ENCODE measurements at regions not wholly inside any gene's neighbourhood (a gene's known extent, or its start where the extent isn't known, plus 50 kb on each side); places are given as distances from the start of the nearest gene placed in this dataset.

GRCh38 chr5:92904021-92904420 is 677.0 kb downstream of the NR2F1-AS1 start:
- DNase-seq, result no peak
- ChIA-PET CTCF (interaction anchor here (0.8 kb wide), 1 partner anchor 15 kb away, joined by 3 read pairs; no protein-coding TSS in a partner anchor), POLR2A (no interaction called here)
- no peaks in the 10 kb centered on the region for H3K9me3 Mint-ChIP-seq
- no peak overlapping the region for H3K4me3 Mint-ChIP-seq
- H3K27ac Mint-ChIP-seq, result no peak overlapping the region
- H3K27me3 Mint-ChIP-seq, result no peaks in the 10 kb centered on the region
- H3K4me1 Mint-ChIP-seq, result no peaks in the 10 kb centered on the region
- no peaks in the 10 kb centered on the region for H3K36me3 Mint-ChIP-seq (ENCODE audit: low read depth)

GRCh38 chr5:92899611-92900010 is 681.4 kb downstream of the NR2F1-AS1 start:
- Mint-ChIP-seq H3K36me3 (ENCODE audit: low read depth) (no peaks in the 10 kb centered on the region), H3K9me3 (no peaks in the 10 kb centered on the region), H3K4me1 (no peaks in the 10 kb centered on the region), H3K4me3 (no peak overlapping the region), H3K27me3 (no peaks in the 10 kb centered on the region), H3K27ac (no peak overlapping the region)
- DNase-seq, result no peak
- ChIA-PET CTCF (interaction anchor here (1.2 kb wide), 1 partner anchor 10 kb away, joined by 4 read pairs; no protein-coding TSS in a partner anchor), POLR2A (no interaction called here)

DNA sequence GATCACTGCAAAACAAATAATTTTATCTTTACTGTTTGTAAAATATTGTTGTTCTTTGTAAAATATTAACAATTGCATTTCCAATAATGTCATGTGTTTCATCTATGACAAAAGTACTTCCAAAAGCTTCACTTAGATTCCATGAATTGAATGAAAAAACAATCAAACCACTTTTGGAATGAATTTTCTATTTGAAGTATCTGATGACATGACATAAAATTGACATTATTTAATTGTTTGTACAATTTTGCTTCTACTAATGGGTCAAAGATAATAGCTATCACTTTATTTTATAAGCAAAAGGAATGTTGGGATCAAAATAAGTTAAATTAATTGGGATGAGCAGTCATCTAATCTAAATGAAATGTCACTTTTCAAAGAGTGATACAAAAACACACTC is 684.3 kb downstream of the NR2F1-AS1 start:
- H3K27me3 Mint-ChIP-seq, result no peaks in the 10 kb centered on the region
- no peak overlapping the region for H3K27ac Mint-ChIP-seq
- H3K4me1 Mint-ChIP-seq, result no peaks in the 10 kb centered on the region
- CTCF ChIA-PET, result no interaction called here
- H3K9me3 Mint-ChIP-seq, result no peaks in the 10 kb centered on the region
- no peak overlapping the region for H3K4me3 Mint-ChIP-seq
- DNase-seq, result no peak
- H3K36me3 Mint-ChIP-seq (ENCODE audit: low read depth), result no peaks in the 10 kb centered on the region
- POLR2A ChIA-PET, result no interaction called here

GRCh38 chr5:92890841-92891244 is 690.2 kb downstream of the NR2F1-AS1 start:
- H3K4me3 Mint-ChIP-seq, result no peak overlapping the region
- no peak for DNase-seq
- no peaks in the 10 kb centered on the region for H3K36me3 Mint-ChIP-seq (ENCODE audit: low read depth)
- H3K4me1 Mint-ChIP-seq, result no peaks in the 10 kb centered on the region
- no peak overlapping the region for H3K27ac Mint-ChIP-seq
- H3K9me3 Mint-ChIP-seq, result no peaks in the 10 kb centered on the region
- H3K27me3 Mint-ChIP-seq, result no peaks in the 10 kb centered on the region
- ChIA-PET CTCF (no interaction called here), POLR2A (no interaction called here)

- Mint-ChIP-seq H3K4me1 (no peaks in the 10 kb centered on the region), H3K9me3 (no peaks in the 10 kb centered on the region), H3K27ac (no peak overlapping the region), H3K36me3 (ENCODE audit: low read depth) (no peaks in the 10 kb centered on the region), H3K27me3 (no peaks in the 10 kb centered on the region), H3K4me3 (no peak overlapping the region)
- POLR2A ChIA-PET, result no interaction called here
- no peak for DNase-seq
- CTCF ChIA-PET, result interaction anchor here (1.1 to 1.4 kb wide), 2 partner anchors 10 to 15 kb away, joined by 3 to 4 read pairs; no protein-coding TSS in a partner anchor
Observed at GRCh38 chr5:92889140-92889539, 691.9 kb downstream of the NR2F1-AS1 start.

DNA sequence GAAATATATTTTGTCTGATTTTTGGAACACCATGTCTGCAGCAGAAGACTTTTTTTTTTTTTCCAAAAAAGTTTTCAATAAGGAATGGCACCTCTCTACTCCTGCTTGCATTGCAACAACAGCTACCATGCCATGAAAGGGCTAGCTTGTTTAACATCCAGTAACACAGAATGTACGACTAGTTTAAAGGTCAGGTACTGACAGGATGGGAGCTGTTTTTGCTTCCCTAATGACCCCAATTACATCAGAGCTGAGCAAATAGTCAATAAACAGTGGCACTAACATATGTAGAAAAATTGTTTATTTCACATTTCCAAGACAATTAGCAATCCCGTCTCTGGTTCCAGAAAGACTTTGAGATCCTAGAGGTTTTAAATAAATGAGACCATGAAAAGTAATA is 693.8 kb downstream of the NR2F1-AS1 start:
- CTCF ChIA-PET, result interaction anchor here (0.7 kb wide), 1 partner anchor 43 kb away, joined by 4 read pairs; no protein-coding TSS in a partner anchor
- no peaks in the 10 kb centered on the region for H3K4me1 Mint-ChIP-seq
- no peaks in the 10 kb centered on the region for H3K27me3 Mint-ChIP-seq
- POLR2A ChIA-PET, result no interaction called here
- no peak for DNase-seq
- H3K27ac Mint-ChIP-seq, result no peak overlapping the region
- no peaks in the 10 kb centered on the region for H3K36me3 Mint-ChIP-seq (ENCODE audit: low read depth)
- H3K9me3 Mint-ChIP-seq, result no peaks in the 10 kb centered on the region
- no peak overlapping the region for H3K4me3 Mint-ChIP-seq

- ChIA-PET CTCF (interaction anchor here (0.7 kb wide), 1 partner anchor 44 kb away, joined by 4 read pairs; no protein-coding TSS in a partner anchor), POLR2A (no interaction called here)
- no peaks in the 10 kb centered on the region for H3K36me3 Mint-ChIP-seq (ENCODE audit: low read depth)
- H3K9me3 Mint-ChIP-seq, result no peaks in the 10 kb centered on the region
- H3K27me3 Mint-ChIP-seq, result no peaks in the 10 kb centered on the region
- no peak overlapping the region for H3K27ac Mint-ChIP-seq
- H3K4me1 Mint-ChIP-seq, result no peaks in the 10 kb centered on the region
- DNase-seq, result no peak
- H3K4me3 Mint-ChIP-seq, result no peak overlapping the region
Observed at GRCh38 chr5:92886751-92887150, 694.3 kb downstream of the NR2F1-AS1 start.

DNA sequence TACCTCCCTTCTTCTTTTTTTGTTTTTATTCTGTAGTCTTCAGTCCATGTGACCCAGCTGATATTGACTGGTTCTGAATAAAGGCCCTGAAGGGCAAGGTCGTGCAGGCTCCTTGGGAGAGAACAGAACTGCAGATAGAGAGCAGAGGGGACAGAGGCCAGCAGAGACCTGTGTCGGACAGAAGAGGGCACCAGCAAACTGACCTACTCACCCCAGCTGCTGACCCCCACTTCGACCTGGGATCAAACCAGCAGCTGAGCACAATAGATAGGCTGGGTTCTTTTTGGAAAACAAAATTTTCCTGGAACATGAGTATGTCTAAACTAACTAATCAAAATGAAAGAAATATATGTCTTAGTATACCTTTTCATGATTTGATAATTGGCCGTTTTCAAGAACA is 695.1 kb downstream of the NR2F1-AS1 start:
- no peak for DNase-seq
- CTCF ChIA-PET, result no interaction called here
- Mint-ChIP-seq H3K9me3 (no peaks in the 10 kb centered on the region), H3K27me3 (no peaks in the 10 kb centered on the region), H3K36me3 (ENCODE audit: low read depth) (no peaks in the 10 kb centered on the region), H3K4me1 (no peaks in the 10 kb centered on the region), H3K4me3 (no peak overlapping the region), H3K27ac (no peak overlapping the region)
- POLR2A ChIA-PET, result no interaction called here

GRCh38 chr5:92884469-92884868 is 696.5 kb downstream of the NR2F1-AS1 start:
- no peak for DNase-seq
- Mint-ChIP-seq H3K4me1 (no peaks in the 10 kb centered on the region), H3K36me3 (ENCODE audit: low read depth) (no peaks in the 10 kb centered on the region), H3K9me3 (no peaks in the 10 kb centered on the region), H3K27ac (no peak overlapping the region), H3K27me3 (no peaks in the 10 kb centered on the region), H3K4me3 (no peak overlapping the region)
- ChIA-PET CTCF (no interaction called here), POLR2A (no interaction called here)

GRCh38 chr5:92879806-92880543 is 701.0 kb downstream of the NR2F1-AS1 start:
- H3K4me3 Mint-ChIP-seq, result no peak overlapping the region
- ChIA-PET CTCF (no interaction called here), POLR2A (no interaction called here)
- H3K9me3 Mint-ChIP-seq, result peaks cover 9% of the 10 kb centered on the region
- no peaks in the 10 kb centered on the region for H3K4me1 Mint-ChIP-seq
- no peak overlapping the region for H3K27ac Mint-ChIP-seq
- DNase-seq, result no peak
- H3K27me3 Mint-ChIP-seq, result no peaks in the 10 kb centered on the region
- H3K36me3 Mint-ChIP-seq (ENCODE audit: low read depth), result no peaks in the 10 kb centered on the region

- H3K36me3 Mint-ChIP-seq (ENCODE audit: low read depth), result no peaks in the 10 kb centered on the region
- no peaks in the 10 kb centered on the region for H3K27me3 Mint-ChIP-seq
- no peaks in the 10 kb centered on the region for H3K4me1 Mint-ChIP-seq
- peaks cover 13% of the 10 kb centered on the region for H3K9me3 Mint-ChIP-seq
- ChIA-PET POLR2A (no interaction called here), CTCF (no interaction called here)
- H3K27ac Mint-ChIP-seq, result no peak overlapping the region
- H3K4me3 Mint-ChIP-seq, result no peak overlapping the region
- DNase-seq, result no peak
Observed at GRCh38 chr5:92874790-92875189, 706.2 kb downstream of the NR2F1-AS1 start.

- Mint-ChIP-seq H3K4me3 (no peak overlapping the region), H3K27ac (no peak overlapping the region), H3K27me3 (no peaks in the 10 kb centered on the region), H3K4me1 (no peaks in the 10 kb centered on the region), H3K9me3 (peaks cover 3% of the 10 kb centered on the region), H3K36me3 (ENCODE audit: low read depth) (no peaks in the 10 kb centered on the region)
- ChIA-PET CTCF (no interaction called here), POLR2A (no interaction called here)
- DNase-seq, result no peak
Observed at GRCh38 chr5:92868442-92868841, 712.6 kb downstream of the NR2F1-AS1 start.

DNA sequence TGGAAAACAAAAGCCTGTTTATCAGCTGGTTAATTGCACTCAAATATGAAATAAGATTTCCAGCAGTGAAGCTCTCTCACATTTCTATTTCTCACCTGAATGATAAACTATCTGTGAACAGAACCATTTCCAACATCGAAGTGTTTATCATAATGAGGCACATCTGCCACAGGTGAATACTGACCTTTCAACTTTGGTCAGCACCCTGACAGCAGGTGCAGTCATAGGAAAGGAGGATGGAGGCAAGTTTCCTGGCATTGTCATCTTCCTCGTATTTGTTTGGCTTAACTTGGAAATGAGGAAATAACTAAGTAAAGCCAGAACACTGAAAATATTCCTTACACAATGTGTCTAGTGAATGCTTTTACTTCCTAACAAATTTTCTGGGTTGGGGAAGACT is 716.4 kb downstream of the NR2F1-AS1 start:
- Mint-ChIP-seq H3K4me1 (no peaks in the 10 kb centered on the region), H3K36me3 (ENCODE audit: low read depth) (no peaks in the 10 kb centered on the region), H3K9me3 (peaks cover 3% of the 10 kb centered on the region), H3K4me3 (no peak overlapping the region), H3K27me3 (no peaks in the 10 kb centered on the region), H3K27ac (no peak overlapping the region)
- ChIA-PET CTCF (no interaction called here), POLR2A (no interaction called here)
- no peak for DNase-seq

GRCh38 chr5:92863666-92864065 is 717.4 kb downstream of the NR2F1-AS1 start:
- no peak for DNase-seq
- Mint-ChIP-seq H3K9me3 (peaks cover 3% of the 10 kb centered on the region), H3K27ac (no peak overlapping the region), H3K4me1 (no peaks in the 10 kb centered on the region), H3K4me3 (no peak overlapping the region), H3K36me3 (ENCODE audit: low read depth) (no peaks in the 10 kb centered on the region), H3K27me3 (no peaks in the 10 kb centered on the region)
- ChIA-PET POLR2A (no interaction called here), CTCF (no interaction called here)

Data from activated CD4-positive, alpha-beta T cell treated with anti-CD3 and anti-CD28 coated beads, Interleukin-2, amount 10 ng/mL, durations not matched to agents 7 days and 5 days (primary cell).